SK-N-SH (cell line): ENCODE measurements at regions not wholly inside any gene's neighbourhood (a gene's known extent, or its start where the extent isn't known, plus 50 kb on each side); places are given as distances from the start of the nearest gene placed in this dataset.

Experiments
- CTCF ChIA-PET: fragments of 300-600, 350-600 bp; formaldehyde crosslinking; extraction: SDS; loops from one replicate; lab custom pipeline; 2021; lab: Yijun Ruan, JAX
- POLR2A ChIA-PET: fragments of 350-600 bp; sonication (Branson Sonifier 250); formaldehyde crosslinking; extraction: SDS; loops from one replicate; lab custom pipeline; 2020; ENCODE audit warnings: antibody characterized with exemption, inconsistent platforms; lab: Yijun Ruan, JAX
- DNase-seq: peaks from one replicate; pipeline ENCODE4 v3.0.0; 2012
- H2AFZ ChIP-seq: fragments of 200-600 bp; sonication (generic); 2 replicates; pipeline ENCODE4 v1.8.1; 2016; ENCODE audit warnings: antibody characterized with exemption, mild to moderate bottlenecking, low read depth
- H3F3A ChIP-seq: fragments of 200-600 bp; sonication (generic); replicated peaks from 2 replicates; pipeline ENCODE3; 2016; ENCODE audit warnings: antibody characterized with exemption, mild to moderate bottlenecking; ENCODE audit not compliant: insufficient read depth
- H3K27ac ChIP-seq, 2 experiments: fragments of 200-500 bp in 1 of 2; fragments of 200-600 bp in 1 of 2; sonication (Bioruptor generic) in 1 of 2; sonication (generic), shearing (Covaris generic) in 1 of 2; 2 replicates each; pipeline versions ENCODE4 v1.5.1 to v1.6.1; 2014 to 2016; ENCODE audit warnings: low read depth in 2 of 2, inconsistent platforms in 1 of 2, low read length in 1 of 2, mild to moderate bottlenecking in 1 of 2, mixed read lengths in 1 of 2
- H3K27me3 ChIP-seq: fragments of 200-600 bp; sonication (generic), shearing (Covaris generic); 2 replicates; pipeline ENCODE4 v1.6.1; 2016; ENCODE audit warnings: mixed run types; ENCODE audit not compliant: insufficient read depth
- H3K36me3 ChIP-seq, 2 experiments: fragments of 200-500 bp in 1 of 2; fragments of 200-600 bp in 1 of 2; sonication (Bioruptor generic) in 1 of 2; sonication (generic) in 1 of 2; replicated peaks in 1 of 2; 2 replicates each; pipeline versions ENCODE3 to v1.5.1; 2014 to 2016; ENCODE audit warnings: low read length in 1 of 2, mild to moderate bottlenecking in 1 of 2; ENCODE audit not compliant: insufficient read depth in 2 of 2, control insufficient read depth in 1 of 2
- H3K4me1 ChIP-seq, 2 experiments: fragments of 200-500 bp in 1 of 2; fragments of 200-600 bp in 1 of 2; sonication (Bioruptor generic) in 1 of 2; sonication (generic), shearing (Covaris generic) in 1 of 2; 2 replicates each; pipeline versions ENCODE4 v1.5.1 to v1.6.1; 2014 to 2016; ENCODE audit warnings: low read depth in 1 of 2, low read length in 1 of 2, mixed run types in 1 of 2; ENCODE audit not compliant: insufficient read depth in 2 of 2, control insufficient read depth in 1 of 2
- H3K4me2 ChIP-seq: fragments of 200-600 bp; sonication (generic), shearing (Covaris generic); 2 replicates; pipeline ENCODE4 v1.6.1; 2017; ENCODE audit warnings: mixed run types
- H3K4me3 ChIP-seq, 2 experiments: fragments of 200-500 bp in 1 of 2; fragments of 200-600 bp in 1 of 2; sonication (Bioruptor generic) in 1 of 2; sonication (generic), shearing (Covaris generic) in 1 of 2; 2 replicates each; pipeline versions ENCODE4 v1.5.1 to v1.8.1; 2014 to 2016; ENCODE audit warnings: low read depth in 2 of 2, inconsistent platforms in 1 of 2, low read length in 1 of 2, mild to moderate bottlenecking in 1 of 2, mixed read lengths in 1 of 2, moderate library complexity in 1 of 2
- H3K79me2 ChIP-seq: fragments of 200-600 bp; sonication (generic); 2 replicates; pipeline ENCODE4 v1.8.1; 2017; ENCODE audit warnings: mild to moderate bottlenecking; ENCODE audit not compliant: insufficient read depth
- H3K9ac ChIP-seq: fragments of 200-600 bp; sonication (generic); 2 replicates; pipeline ENCODE4 v1.6.1; 2017; ENCODE audit warnings: mixed run types
- H3K9me2 ChIP-seq: fragments of 200-600 bp; sonication (generic); 2 replicates; pipeline ENCODE4 v1.6.1; 2017; ENCODE audit warnings: mixed run types
- H3K9me3 ChIP-seq: fragments of 200-600 bp; sonication (generic); 2 replicates; pipeline ENCODE4 v1.6.1; 2017; ENCODE audit warnings: mixed run types, mild to moderate bottlenecking, moderate library complexity
- H4K20me1 ChIP-seq: fragments of 200-600 bp; sonication (generic); 2 replicates; pipeline ENCODE4 v1.6.1; 2017; ENCODE audit warnings: mild to moderate bottlenecking, mixed run types; ENCODE audit not compliant: insufficient read depth
- ELF1 ChIP-seq: IDR thresholded peaks from 2 replicates; pipeline ENCODE4 v1.4.0; 2012
- EZH2phosphoT487 ChIP-seq: fragments of 200-600 bp; sonication (generic); IDR thresholded peaks from 2 replicates; pipeline ENCODE4 v1.6.1; 2017; ENCODE audit warnings: low read depth, mixed run types, mild to moderate bottlenecking, antibody characterized with exemption, moderate library complexity, borderline replicate concordance
- FOSL2 ChIP-seq: IDR thresholded peaks from 2 replicates; pipeline ENCODE4 v1.4.0; 2012; ENCODE audit warnings: low read depth, mild to moderate bottlenecking, moderate library complexity, borderline replicate concordance
- FOXJ3 ChIP-seq: sonication (generic); formaldehyde crosslinking; IDR thresholded peaks from 2 replicates; pipeline ENCODE4 v1.5.1; 2020; ENCODE audit warnings: mild to moderate bottlenecking, missing genetic modification reagents
- GABPA ChIP-seq: IDR thresholded peaks from 2 replicates; pipeline ENCODE4 v1.4.0; 2012; ENCODE audit warnings: low read depth, mild to moderate bottlenecking
- POLR2AphosphoS5 ChIP-seq: IDR thresholded peaks from 2 replicates; pipeline ENCODE4 v1.6.1; 2012; ENCODE audit warnings: low read depth, low read length
- RAD21 ChIP-seq: IDR thresholded peaks from 2 replicates; pipeline ENCODE4 v1.6.1; 2012; ENCODE audit warnings: mild to moderate bottlenecking, low read length
- RCOR1 ChIP-seq: fragments of 150-350 bp; IDR thresholded peaks from 2 replicates; pipeline ENCODE4 v1.6.1; 2017; ENCODE audit warnings: antibody characterized with exemption, low read length
- RFX5 ChIP-seq: IDR thresholded peaks from 2 replicates; pipeline ENCODE4 v1.6.1; 2012; ENCODE audit warnings: mild to moderate bottlenecking, improper control_type of control experiment, low read length
- SIN3A ChIP-seq: IDR thresholded peaks from 2 replicates; pipeline ENCODE4 v1.6.1; 2012; ENCODE audit warnings: low read depth, mild to moderate bottlenecking, low read length, moderate library complexity, borderline replicate concordance
- YY1 ChIP-seq: IDR thresholded peaks from 2 replicates; pipeline ENCODE4 v1.4.0; 2012; ENCODE audit warnings: low read depth, mild to moderate bottlenecking
- WGBS: methylation state at CpG from one replicate; pipeline ENCODE4 v1.1.6; 2017; ENCODE audit warnings: low lambda C conversion rate; 5-methylcytosine and 5-hydroxymethylcytosine counted together
- TF ChIP-seq, protein P1 (sequence below): IDR thresholded peaks from 2 replicates; pipeline ENCODE4 v1.4.0; 2012; ENCODE audit warnings: low read depth, borderline replicate concordance
- TF ChIP-seq, protein P2 (sequence below): fragments of 150-350 bp; IDR thresholded peaks from 2 replicates; pipeline ENCODE4 v1.6.1; 2016; ENCODE audit warnings: mild to moderate bottlenecking, low read depth, low read length

DNA sequence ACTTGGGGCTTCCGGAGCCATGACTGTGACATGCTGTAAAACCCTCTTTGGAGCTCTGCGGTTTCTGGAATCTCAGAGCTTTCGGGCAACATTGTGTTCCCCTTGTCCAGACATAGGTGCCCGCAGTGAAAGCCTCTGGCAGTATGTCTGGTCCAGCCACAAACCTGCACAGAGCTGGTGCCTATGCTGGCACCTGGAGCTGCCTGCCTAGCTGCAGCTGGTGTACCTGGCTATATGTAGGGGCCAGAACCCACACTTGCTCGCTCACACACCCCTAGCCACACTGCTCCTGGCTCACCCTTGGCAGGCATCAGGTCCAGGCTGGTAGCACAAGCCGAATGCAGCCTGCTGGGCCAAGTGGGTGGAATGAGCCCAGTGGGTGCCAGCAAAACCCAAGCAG, 861.1 kb downstream of the FLRT2 start:
- H3K4me3 ChIP-seq, result no peak overlapping the region
- H2AFZ ChIP-seq, result no peak overlapping the region
- H3K27ac ChIP-seq, result no peak overlapping the region
- no peak for TF ChIP-seq ELF1
- no peaks in the 10 kb centered on the region for H3F3A ChIP-seq
- no peaks in the 10 kb centered on the region for H3K4me1 ChIP-seq
- no peak overlapping the region for H3K4me2 ChIP-seq
- no peaks in the 10 kb centered on the region for H3K27me3 ChIP-seq
- H3K9me3 ChIP-seq, result no peaks in the 10 kb centered on the region
- CTCF ChIA-PET, result no interaction called here
- no peaks in the 10 kb centered on the region for H3K79me2 ChIP-seq
- H4K20me1 ChIP-seq, result no peaks in the 10 kb centered on the region
- DNase-seq, result no peak
- no peaks in the 10 kb centered on the region for H3K9me2 ChIP-seq
- 53% methylated on average over 3 of the region's 6 CpGs for WGBS
- no peaks in the 10 kb centered on the region for H3K36me3 ChIP-seq
- H3K9ac ChIP-seq, result no peak overlapping the region
- POLR2A ChIA-PET, result no interaction called here

DNA sequence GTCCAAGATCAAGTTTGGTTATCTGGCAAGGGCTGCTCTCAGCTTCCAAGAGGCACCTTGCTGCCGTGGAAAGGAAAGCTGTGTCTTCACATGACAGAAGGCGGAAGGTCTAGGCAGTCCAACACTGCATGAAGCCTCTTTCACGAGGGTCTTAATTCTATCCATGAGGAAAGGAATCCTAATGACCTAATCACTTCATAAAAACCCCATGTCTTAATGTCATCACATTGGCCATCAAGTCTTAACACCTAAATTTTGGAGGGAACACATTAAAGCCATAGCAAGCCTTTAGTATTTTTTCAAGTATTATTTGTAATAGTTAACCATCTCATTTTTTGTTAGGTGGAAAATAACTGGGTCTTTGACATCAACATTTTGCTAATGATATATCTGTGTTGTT, 858.3 kb downstream of the FLRT2 start:
- no peaks in the 10 kb centered on the region for H3K9me3 ChIP-seq
- no peak overlapping the region for H2AFZ ChIP-seq
- H3K79me2 ChIP-seq, result no peaks in the 10 kb centered on the region
- no peak overlapping the region for H3K4me3 ChIP-seq
- H3K36me3 ChIP-seq, result no peaks in the 10 kb centered on the region
- DNase-seq, result no peak
- no peak overlapping the region for H3K9ac ChIP-seq
- H3K27me3 ChIP-seq, result no peaks in the 10 kb centered on the region
- 17% methylated on average over 3 of the region's 3 CpGs for WGBS
- no peaks in the 10 kb centered on the region for H3F3A ChIP-seq
- H4K20me1 ChIP-seq, result no peaks in the 10 kb centered on the region
- H3K27ac ChIP-seq, result no peak overlapping the region
- ChIA-PET POLR2A (no interaction called here), CTCF (no interaction called here)
- no peaks in the 10 kb centered on the region for H3K9me2 ChIP-seq
- TF ChIP-seq RFX5, result no peak
- no peak for TF ChIP-seq GABPA
- TF ChIP-seq, protein P1, sequence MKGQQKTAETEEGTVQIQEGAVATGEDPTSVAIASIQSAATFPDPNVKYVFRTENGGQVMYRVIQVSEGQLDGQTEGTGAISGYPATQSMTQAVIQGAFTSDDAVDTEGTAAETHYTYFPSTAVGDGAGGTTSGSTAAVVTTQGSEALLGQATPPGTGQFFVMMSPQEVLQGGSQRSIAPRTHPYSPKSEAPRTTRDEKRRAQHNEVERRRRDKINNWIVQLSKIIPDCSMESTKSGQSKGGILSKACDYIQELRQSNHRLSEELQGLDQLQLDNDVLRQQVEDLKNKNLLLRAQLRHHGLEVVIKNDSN, result no peak
- no peak for TF ChIP-seq FOXJ3
- TF ChIP-seq RCOR1, result no peak
- TF ChIP-seq, protein P2, sequence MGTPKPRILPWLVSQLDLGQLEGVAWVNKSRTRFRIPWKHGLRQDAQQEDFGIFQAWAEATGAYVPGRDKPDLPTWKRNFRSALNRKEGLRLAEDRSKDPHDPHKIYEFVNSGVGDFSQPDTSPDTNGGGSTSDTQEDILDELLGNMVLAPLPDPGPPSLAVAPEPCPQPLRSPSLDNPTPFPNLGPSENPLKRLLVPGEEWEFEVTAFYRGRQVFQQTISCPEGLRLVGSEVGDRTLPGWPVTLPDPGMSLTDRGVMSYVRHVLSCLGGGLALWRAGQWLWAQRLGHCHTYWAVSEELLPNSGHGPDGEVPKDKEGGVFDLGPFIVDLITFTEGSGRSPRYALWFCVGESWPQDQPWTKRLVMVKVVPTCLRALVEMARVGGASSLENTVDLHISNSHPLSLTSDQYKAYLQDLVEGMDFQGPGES, result no peak
- TF ChIP-seq POLR2AphosphoS5, result no peak
- TF ChIP-seq EZH2phosphoT487, result no peak
- TF ChIP-seq RAD21, result no peak
- no peak for TF ChIP-seq SIN3A
- no peak for TF ChIP-seq FOSL2
- TF ChIP-seq YY1, result no peak
- no peak overlapping the region for H3K4me2 ChIP-seq
- no peaks in the 10 kb centered on the region for H3K4me1 ChIP-seq
